Breast epithelium (tissue), 3 donors: ENCODE measurements at regions not wholly inside any gene's neighbourhood (a gene's known extent, or its start where the extent isn't known, plus 50 kb on each side); places are given as distances from the start of the nearest gene placed in this dataset.

Source experiments
- CTCF ChIP-seq, 3 donors: fragments of 450-650 bp; IDR thresholded peaks; one replicate each; pipeline ENCODE4 v1.5.1; 2016 to 2017; ENCODE audit warnings: antibody characterized with exemption in 3 of 3, mild to moderate bottlenecking in 3 of 3, moderate library complexity in 3 of 3
- POLR2A ChIP-seq: fragments of 450-650 bp; IDR thresholded peaks from one replicate; pipeline ENCODE4 v1.6.1; 2016; ENCODE audit warnings: antibody characterized with exemption, mild to moderate bottlenecking, moderate library complexity
- POLR2AphosphoS5 ChIP-seq, 3 donors: sonication (generic); formaldehyde crosslinking; IDR thresholded peaks; one replicate each; pipeline ENCODE4 v1.6.1; 2017; ENCODE audit warnings: antibody characterized with exemption in 3 of 3

GRCh38 chr10:110357252-110357780 is 52.6 kb upstream of the SMNDC1 start:
- TF ChIP-seq POLR2AphosphoS5 (IDR thresholded peaks at IDR 0.05), result no peak
- TF ChIP-seq CTCF (IDR thresholded peaks at IDR 0.05), result no peak
- TF ChIP-seq POLR2A, result no peak
